SK-N-SH (cell line): ENCODE measurements at regions not wholly inside any gene's neighbourhood (a gene's known extent, or its start where the extent isn't known, plus 50 kb on each side); places are given as distances from the start of the nearest gene placed in this dataset.

Experiments
- CTCF ChIA-PET: fragments of 300-600, 350-600 bp; formaldehyde crosslinking; extraction: SDS; loops from one replicate; lab custom pipeline; 2021; lab: Yijun Ruan, JAX
- POLR2A ChIA-PET: fragments of 350-600 bp; sonication (Branson Sonifier 250); formaldehyde crosslinking; extraction: SDS; loops from one replicate; lab custom pipeline; 2020; ENCODE audit warnings: antibody characterized with exemption, inconsistent platforms; lab: Yijun Ruan, JAX
- DNase-seq: peaks from one replicate; pipeline ENCODE4 v3.0.0; 2012
- H2AFZ ChIP-seq: fragments of 200-600 bp; sonication (generic); 2 replicates; pipeline ENCODE4 v1.8.1; 2016; ENCODE audit warnings: antibody characterized with exemption, mild to moderate bottlenecking, low read depth
- H3F3A ChIP-seq: fragments of 200-600 bp; sonication (generic); replicated peaks from 2 replicates; pipeline ENCODE3; 2016; ENCODE audit warnings: antibody characterized with exemption, mild to moderate bottlenecking; ENCODE audit not compliant: insufficient read depth
- H3K27ac ChIP-seq, 2 experiments: fragments of 200-500 bp in 1 of 2; fragments of 200-600 bp in 1 of 2; sonication (Bioruptor generic) in 1 of 2; sonication (generic), shearing (Covaris generic) in 1 of 2; 2 replicates each; pipeline versions ENCODE4 v1.5.1 to v1.6.1; 2014 to 2016; ENCODE audit warnings: low read depth in 2 of 2, inconsistent platforms in 1 of 2, low read length in 1 of 2, mild to moderate bottlenecking in 1 of 2, mixed read lengths in 1 of 2
- H3K27me3 ChIP-seq: fragments of 200-600 bp; sonication (generic), shearing (Covaris generic); 2 replicates; pipeline ENCODE4 v1.6.1; 2016; ENCODE audit warnings: mixed run types; ENCODE audit not compliant: insufficient read depth
- H3K36me3 ChIP-seq, 2 experiments: fragments of 200-500 bp in 1 of 2; fragments of 200-600 bp in 1 of 2; sonication (Bioruptor generic) in 1 of 2; sonication (generic) in 1 of 2; replicated peaks in 1 of 2; 2 replicates each; pipeline versions ENCODE3 to v1.5.1; 2014 to 2016; ENCODE audit warnings: low read length in 1 of 2, mild to moderate bottlenecking in 1 of 2; ENCODE audit not compliant: insufficient read depth in 2 of 2, control insufficient read depth in 1 of 2
- H3K4me1 ChIP-seq, 2 experiments: fragments of 200-500 bp in 1 of 2; fragments of 200-600 bp in 1 of 2; sonication (Bioruptor generic) in 1 of 2; sonication (generic), shearing (Covaris generic) in 1 of 2; 2 replicates each; pipeline versions ENCODE4 v1.5.1 to v1.6.1; 2014 to 2016; ENCODE audit warnings: low read depth in 1 of 2, low read length in 1 of 2, mixed run types in 1 of 2; ENCODE audit not compliant: insufficient read depth in 2 of 2, control insufficient read depth in 1 of 2
- H3K4me2 ChIP-seq: fragments of 200-600 bp; sonication (generic), shearing (Covaris generic); 2 replicates; pipeline ENCODE4 v1.6.1; 2017; ENCODE audit warnings: mixed run types
- H3K4me3 ChIP-seq, 2 experiments: fragments of 200-500 bp in 1 of 2; fragments of 200-600 bp in 1 of 2; sonication (Bioruptor generic) in 1 of 2; sonication (generic), shearing (Covaris generic) in 1 of 2; 2 replicates each; pipeline versions ENCODE4 v1.5.1 to v1.8.1; 2014 to 2016; ENCODE audit warnings: low read depth in 2 of 2, inconsistent platforms in 1 of 2, low read length in 1 of 2, mild to moderate bottlenecking in 1 of 2, mixed read lengths in 1 of 2, moderate library complexity in 1 of 2
- H3K79me2 ChIP-seq: fragments of 200-600 bp; sonication (generic); 2 replicates; pipeline ENCODE4 v1.8.1; 2017; ENCODE audit warnings: mild to moderate bottlenecking; ENCODE audit not compliant: insufficient read depth
- H3K9ac ChIP-seq: fragments of 200-600 bp; sonication (generic); 2 replicates; pipeline ENCODE4 v1.6.1; 2017; ENCODE audit warnings: mixed run types
- H3K9me2 ChIP-seq: fragments of 200-600 bp; sonication (generic); 2 replicates; pipeline ENCODE4 v1.6.1; 2017; ENCODE audit warnings: mixed run types
- H3K9me3 ChIP-seq: fragments of 200-600 bp; sonication (generic); 2 replicates; pipeline ENCODE4 v1.6.1; 2017; ENCODE audit warnings: mixed run types, mild to moderate bottlenecking, moderate library complexity
- H4K20me1 ChIP-seq: fragments of 200-600 bp; sonication (generic); 2 replicates; pipeline ENCODE4 v1.6.1; 2017; ENCODE audit warnings: mild to moderate bottlenecking, mixed run types; ENCODE audit not compliant: insufficient read depth
- ELF1 ChIP-seq: IDR thresholded peaks from 2 replicates; pipeline ENCODE4 v1.4.0; 2012
- FOSL2 ChIP-seq: IDR thresholded peaks from 2 replicates; pipeline ENCODE4 v1.4.0; 2012; ENCODE audit warnings: low read depth, mild to moderate bottlenecking, moderate library complexity, borderline replicate concordance
- FOXJ3 ChIP-seq: sonication (generic); formaldehyde crosslinking; IDR thresholded peaks from 2 replicates; pipeline ENCODE4 v1.5.1; 2020; ENCODE audit warnings: mild to moderate bottlenecking, missing genetic modification reagents
- FOXM1 ChIP-seq: IDR thresholded peaks from 2 replicates; pipeline ENCODE4 v1.4.0; 2012; ENCODE audit warnings: low read depth, mild to moderate bottlenecking
- GABPA ChIP-seq: IDR thresholded peaks from 2 replicates; pipeline ENCODE4 v1.4.0; 2012; ENCODE audit warnings: low read depth, mild to moderate bottlenecking
- GATA2 ChIP-seq: sonication (generic); formaldehyde crosslinking; IDR thresholded peaks from 2 replicates; pipeline ENCODE4 v1.5.0; 2020; ENCODE audit warnings: mild to moderate bottlenecking, missing genetic modification reagents
- JUND ChIP-seq: IDR thresholded peaks from 2 replicates; pipeline ENCODE4 v1.4.0; 2012
- MXI1 ChIP-seq: IDR thresholded peaks from 2 replicates; pipeline ENCODE4 v1.6.1; 2012; ENCODE audit warnings: mild to moderate bottlenecking, low read depth, low read length, improper control_type of control experiment
- NFIC ChIP-seq: IDR thresholded peaks from 2 replicates; pipeline ENCODE4 v1.4.0; 2012; ENCODE audit warnings: borderline replicate concordance
- NRF1 ChIP-seq: IDR thresholded peaks from 2 replicates; pipeline ENCODE4 v1.6.1; 2012; ENCODE audit warnings: low read depth, mild to moderate bottlenecking, low read length
- PBX3 ChIP-seq: IDR thresholded peaks from 2 replicates; pipeline ENCODE4; 2012
- POLR2AphosphoS5 ChIP-seq: IDR thresholded peaks from 2 replicates; pipeline ENCODE4 v1.6.1; 2012; ENCODE audit warnings: low read depth, low read length
- RCOR1 ChIP-seq: fragments of 150-350 bp; IDR thresholded peaks from 2 replicates; pipeline ENCODE4 v1.6.1; 2017; ENCODE audit warnings: antibody characterized with exemption, low read length
- RFX5 ChIP-seq: IDR thresholded peaks from 2 replicates; pipeline ENCODE4 v1.6.1; 2012; ENCODE audit warnings: mild to moderate bottlenecking, improper control_type of control experiment, low read length
- RXRA ChIP-seq: IDR thresholded peaks from 2 replicates; pipeline ENCODE4 v1.4.0; 2012; ENCODE audit warnings: low read depth, mild to moderate bottlenecking, borderline replicate concordance
- SIN3A ChIP-seq: IDR thresholded peaks from 2 replicates; pipeline ENCODE4 v1.6.1; 2012; ENCODE audit warnings: low read depth, mild to moderate bottlenecking, low read length, moderate library complexity, borderline replicate concordance
- USF1 ChIP-seq: IDR thresholded peaks from 2 replicates; pipeline ENCODE4 v1.4.0; 2012; ENCODE audit warnings: low read depth, borderline replicate concordance
- WGBS: methylation state at CpG from one replicate; pipeline ENCODE4 v1.1.6; 2017; ENCODE audit warnings: low lambda C conversion rate; 5-methylcytosine and 5-hydroxymethylcytosine counted together

GRCh38 chr4:38281371-38282071 is 321.3 kb downstream of the PTTG2 start:
- WGBS = 38% methylated on average over 2 of the region's 2 CpGs
- Histone ChIP-seq H3F3A (no peaks in the 10 kb centered on the region), H2AFZ (no peak overlapping the region), H3K4me3 (no peak overlapping the region), H4K20me1 (no peaks in the 10 kb centered on the region)
- TF ChIP-seq FOXM1 = no peak
- TF ChIP-seq RXRA = no peak
- no peak for TF ChIP-seq PBX3
- no peak for TF ChIP-seq FOSL2
- no peak for TF ChIP-seq RCOR1
- TF ChIP-seq RFX5 = no peak
- no peak for TF ChIP-seq ELF1
- TF ChIP-seq NRF1 = no peak
- no peak for TF ChIP-seq GATA2 (CRISPR knock-in tag)
- TF ChIP-seq JUND = no peak
- TF ChIP-seq SIN3A = no peak
- TF ChIP-seq, all 33 proteins: peak for 0
- DNase-seq = no peak
- Histone ChIP-seq H3K36me3 (no peaks in the 10 kb centered on the region), H3K4me2 (no peak overlapping the region), H3K79me2 (no peaks in the 10 kb centered on the region), H3K4me1 (no peaks in the 10 kb centered on the region), H3K9me2 (no peaks in the 10 kb centered on the region), H3K9me3 (no peaks in the 10 kb centered on the region), H3K27ac (no peak overlapping the region), H3K9ac (no peak overlapping the region), H3K27me3 (no peaks in the 10 kb centered on the region)
- CTCF ChIA-PET = no interaction called here
- POLR2A ChIA-PET = no interaction called here

GRCh38 chr4:38283724-38284123 is 323.5 kb downstream of the PTTG2 start:
- CTCF ChIA-PET = interaction anchor here (1.4 kb wide), 1 partner anchor 37 kb away, joined by 4 read pairs; no protein-coding TSS in a partner anchor

More at GRCh38 chr4:38283724-38284123, 323.5 kb downstream of the PTTG2 start:
- no peaks in the 10 kb centered on the region for H4K20me1 ChIP-seq
- H3K27me3 ChIP-seq = no peaks in the 10 kb centered on the region
- H3K4me2 ChIP-seq = no peak overlapping the region
- no peaks in the 10 kb centered on the region for H3K79me2 ChIP-seq
- WGBS = 65% methylated on average over 3 of the region's 3 CpGs
- H3K36me3 ChIP-seq = no peaks in the 10 kb centered on the region
- no peak overlapping the region for H3K9ac ChIP-seq
- no peak overlapping the region for H2AFZ ChIP-seq
- no peaks in the 10 kb centered on the region for H3K4me1 ChIP-seq
- no peaks in the 10 kb centered on the region for H3K9me2 ChIP-seq
- POLR2A ChIA-PET = no interaction called here
- TF ChIP-seq FOSL2 = no peak
- TF ChIP-seq JUND = no peak
- TF ChIP-seq NFIC = no peak
- TF ChIP-seq GABPA = no peak
- TF ChIP-seq FOXM1 = no peak
- no peak for TF ChIP-seq POLR2AphosphoS5
- no peak for TF ChIP-seq FOXJ3
- no peak for TF ChIP-seq USF1
- no peak for TF ChIP-seq MXI1
- no peak overlapping the region for H3K4me3 ChIP-seq
- no peak for DNase-seq
- no peaks in the 10 kb centered on the region for H3F3A ChIP-seq
- H3K27ac ChIP-seq = no peak overlapping the region
- no peaks in the 10 kb centered on the region for H3K9me3 ChIP-seq
